ENCODE measurements at regions not wholly inside any gene's neighbourhood (a gene's known extent, or its start where the extent isn't known, plus 50 kb on each side); places are given as distances from the start of the nearest gene placed in this dataset.

- DNase-seq (ENCODE audit: low read depth in 1 of 2, low spot score in 1 of 2): no peak
- no peaks in the 10 kb centered on the region for H3K9me3 ChIP-seq (ENCODE audit: low read depth)
- H3K27me3 ChIP-seq: no peaks in the 10 kb centered on the region
- H3K4me1 ChIP-seq (ENCODE audit: low read depth): no peaks in the 10 kb centered on the region
- H3K4me3 ChIP-seq: no peak overlapping the region
- no peaks in the 10 kb centered on the region for H3K36me3 ChIP-seq
- no peak for TF ChIP-seq CTCF (IDR thresholded peaks at IDR 0.05; ENCODE audit: low read depth, low read length)
- H3K27ac ChIP-seq: no peak overlapping the region
These were observed 1043.8 kb downstream of the BRD1 start for GRCh38 chr22:48783821-48784266.

GRCh38 chr22:48782811-48783511 is 1044.7 kb downstream of the BRD1 start:
- Histone ChIP-seq H3K4me1 (ENCODE audit: low read depth) (no peaks in the 10 kb centered on the region), H3K4me3 (no peak overlapping the region), H3K9me3 (ENCODE audit: low read depth) (no peaks in the 10 kb centered on the region), H3K36me3 (no peaks in the 10 kb centered on the region), H3K27ac (no peak overlapping the region), H3K27me3 (no peaks in the 10 kb centered on the region)
- DNase-seq (ENCODE audit: low read depth in 1 of 2, low spot score in 1 of 2): no peak
- no peak for TF ChIP-seq CTCF (IDR thresholded peaks at IDR 0.05; ENCODE audit: low read depth, low read length)

GRCh38 chr22:48782326-48782725 is 1045.3 kb downstream of the BRD1 start:
- Histone ChIP-seq H3K4me3 (no peak overlapping the region), H3K27ac (no peak overlapping the region), H3K9me3 (ENCODE audit: low read depth) (no peaks in the 10 kb centered on the region), H3K36me3 (no peaks in the 10 kb centered on the region), H3K4me1 (ENCODE audit: low read depth) (no peaks in the 10 kb centered on the region), H3K27me3 (no peaks in the 10 kb centered on the region)
- no peak for TF ChIP-seq CTCF (IDR thresholded peaks at IDR 0.05; ENCODE audit: low read depth, low read length)
- DNase-seq (ENCODE audit: low read depth in 1 of 2, low spot score in 1 of 2): no peak

GRCh38 chr22:48781868-48782267 is 1045.8 kb downstream of the BRD1 start:
- Histone ChIP-seq H3K9me3 (ENCODE audit: low read depth) (no peaks in the 10 kb centered on the region), H3K4me3 (no peak overlapping the region), H3K27ac (no peak overlapping the region), H3K36me3 (no peaks in the 10 kb centered on the region), H3K27me3 (no peaks in the 10 kb centered on the region), H3K4me1 (ENCODE audit: low read depth) (no peaks in the 10 kb centered on the region)
- TF ChIP-seq CTCF (IDR thresholded peaks at IDR 0.05; ENCODE audit: low read depth, low read length): no peak
- no peak for DNase-seq (ENCODE audit: low read depth in 1 of 2, low spot score in 1 of 2)

- Histone ChIP-seq H3K9me3 (ENCODE audit: low read depth) (no peaks in the 10 kb centered on the region), H3K36me3 (no peaks in the 10 kb centered on the region), H3K27ac (no peak overlapping the region), H3K27me3 (no peaks in the 10 kb centered on the region), H3K4me1 (ENCODE audit: low read depth) (no peaks in the 10 kb centered on the region), H3K4me3 (no peak overlapping the region)
- TF ChIP-seq CTCF (IDR thresholded peaks at IDR 0.05; ENCODE audit: low read depth, low read length): no peak
- DNase-seq (ENCODE audit: low read depth in 1 of 2, low spot score in 1 of 2): no peak
These were observed 1046.3 kb downstream of the BRD1 start for GRCh38 chr22:48781391-48781790.
